DMS 273 treated with DMSO at 0.1 percent for 48 hours (cell line): ENCODE measurements at regions not wholly inside any gene's neighbourhood (a gene's known extent, or its start where the extent isn't known, plus 50 kb on each side); places are given as distances from the start of the nearest gene placed in this dataset.

Source experiments
- DNase-seq: peaks from one replicate; lab custom pipeline; 2025; lab: John Stamatoyannopoulos, UW

GRCh38 chr2:181341855-181342600 lies 115.2 kb upstream of the ITGA4 start:
- no peak for DNase-seq

GRCh38 chr2:181348107-181348837 lies 108.9 kb upstream of the ITGA4 start:
- DNase-seq, result no peak

- DNase-seq, result no peak
Observed at GRCh38 chr2:181352158-181352557, 105.0 kb upstream of the ITGA4 start.

GRCh38 chr2:181354626-181355025 lies 102.6 kb upstream of the ITGA4 start:
- DNase-seq, result no peak

GRCh38 chr2:181356526-181357130 lies 100.6 kb upstream of the ITGA4 start:
- no peak for DNase-seq

- DNase-seq, result no peak
Observed at GRCh38 chr2:181357979-181358378, 99.2 kb upstream of the ITGA4 start.

GRCh38 chr2:181362561-181362960 lies 94.6 kb upstream of the ITGA4 start:
- no peak for DNase-seq

GRCh38 chr2:181363164-181363563 lies 94.0 kb upstream of the ITGA4 start:
- no peak for DNase-seq

- no peak for DNase-seq
Observed at GRCh38 chr2:181364492-181365170, 92.6 kb upstream of the ITGA4 start.

GRCh38 chr2:181366675-181367175 lies 90.5 kb upstream of the ITGA4 start:
- DNase-seq, result no peak

- DNase-seq, result no peak
Observed at GRCh38 chr2:181367411-181367810, 89.8 kb upstream of the ITGA4 start.

GRCh38 chr2:181367906-181368435 lies 89.2 kb upstream of the ITGA4 start:
- DNase-seq, result no peak

- no peak for DNase-seq
Observed at GRCh38 chr2:181370126-181370525, 87.1 kb upstream of the ITGA4 start.

- DNase-seq, result no peak
Observed at GRCh38 chr2:181371195-181371594, 86.0 kb upstream of the ITGA4 start.

- DNase-seq, result no peak
Observed at GRCh38 chr2:181371782-181372645, 85.2 kb upstream of the ITGA4 start.

GRCh38 chr2:181372646-181373040 lies 84.5 kb upstream of the ITGA4 start:
- no peak for DNase-seq

GRCh38 chr2:181374781-181375675 lies 82.2 kb upstream of the ITGA4 start:
- DNase-seq, result peak; percentile 43

- no peak for DNase-seq
Observed at GRCh38 chr2:181376442-181376841, 80.7 kb upstream of the ITGA4 start.

GRCh38 chr2:181376999-181377398 lies 80.2 kb upstream of the ITGA4 start:
- DNase-seq, result no peak

GRCh38 chr2:181378491-181378890 lies 78.7 kb upstream of the ITGA4 start:
- DNase-seq, result no peak
